GM23338 (cell line): ENCODE measurements at regions not wholly inside any gene's neighbourhood (a gene's known extent, or its start where the extent isn't known, plus 50 kb on each side); places are given as distances from the start of the nearest gene placed in this dataset.

Source experiments
- ATAC-seq: fragments of 200-7000 bp; cut with Tn5 transposase; 3 replicates; pipeline ENCODE4 v1.9.1; 2020
- DNase-seq: peaks from one replicate; pipeline ENCODE4 v3.0.0-alpha.2; 2015; ENCODE audit warnings: low spot score
- H2AFZ ChIP-seq: fragments of 200-600 bp; sonication (generic); 2 replicates; pipeline ENCODE4 v1.8.0; 2016; ENCODE audit warnings: antibody characterized with exemption, mild to moderate bottlenecking, moderate library complexity
- H3F3A ChIP-seq: fragments of 200-600 bp; sonication (generic); replicated peaks from 2 replicates; pipeline ENCODE4 v1.8.0; 2017; ENCODE audit warnings: antibody characterized with exemption, mixed run types, low read depth
- H3K27ac ChIP-seq: fragments of 200-600 bp; sonication (generic); 2 replicates; pipeline ENCODE4 v1.6.1; 2016; ENCODE audit warnings: low read depth
- H3K27me3 ChIP-seq: fragments of 200-600 bp; sonication (generic); 2 replicates; pipeline ENCODE4 v1.8.0; 2016; ENCODE audit warnings: mild to moderate bottlenecking, mixed run types, moderate library complexity; ENCODE audit not compliant: insufficient read depth
- H3K36me3 ChIP-seq: fragments of 200-600 bp; sonication (generic); 2 replicates; pipeline ENCODE4 v1.8.0; 2016; ENCODE audit warnings: mild to moderate bottlenecking; ENCODE audit not compliant: insufficient read depth
- H3K4me1 ChIP-seq: fragments of 200-600 bp; sonication (generic); 2 replicates; pipeline ENCODE4 v1.8.0; 2016; ENCODE audit warnings: mild to moderate bottlenecking, moderate library complexity; ENCODE audit not compliant: insufficient read depth
- H3K4me2 ChIP-seq: fragments of 200-600 bp; sonication (generic); 2 replicates; pipeline ENCODE4 v1.7.1; 2017; ENCODE audit warnings: mixed run types
- H3K4me3 ChIP-seq: fragments of 200-600 bp; sonication (generic); 2 replicates; pipeline ENCODE4 v1.6.1; 2016; ENCODE audit warnings: mixed run types
- H3K79me2 ChIP-seq: fragments of 200-600 bp; sonication (generic); replicated peaks from 2 replicates; pipeline ENCODE4 v1.8.0; 2017; ENCODE audit warnings: mild to moderate bottlenecking; ENCODE audit not compliant: insufficient read depth
- H3K9me2 ChIP-seq: fragments of 200-600 bp; sonication (generic); 2 replicates; pipeline ENCODE4 v1.8.0; 2017; ENCODE audit not compliant: insufficient read depth
- H4K20me1 ChIP-seq: fragments of 200-600 bp; sonication (generic); replicated peaks from 2 replicates; pipeline ENCODE4 v1.8.0; 2017; ENCODE audit warnings: mild to moderate bottlenecking; ENCODE audit not compliant: insufficient read depth
- H3K27ac Mint-ChIP-seq: 2 replicates; pipeline ENCODE4 v1.8.0; 2020; ENCODE audit warnings: inconsistent platforms, mild to moderate bottlenecking, moderate library complexity, mixed read lengths
- H3K27me3 Mint-ChIP-seq: 3 replicates; pipeline ENCODE4 v1.8.0; 2022; ENCODE audit warnings: low read depth, mild to moderate bottlenecking, moderate library complexity, mixed read lengths, inconsistent platforms; ENCODE audit not compliant: insufficient read depth, poor library complexity
- H3K36me3 Mint-ChIP-seq: 3 replicates; pipeline ENCODE4 v1.8.0; 2021; ENCODE audit warnings: low read depth, mild to moderate bottlenecking, inconsistent platforms, moderate library complexity, mixed read lengths
- H3K4me1 Mint-ChIP-seq: 3 replicates; pipeline ENCODE4 v1.8.0; 2020; ENCODE audit warnings: mild to moderate bottlenecking, inconsistent platforms, mixed read lengths
- H3K4me3 Mint-ChIP-seq: 3 replicates; pipeline ENCODE4 v1.8.0; 2021; ENCODE audit warnings: moderate library complexity, mild to moderate bottlenecking, inconsistent platforms, mixed read lengths
- H3K9me3 Mint-ChIP-seq: 3 replicates; pipeline ENCODE4 v1.8.0; 2020; ENCODE audit warnings: moderate library complexity, mild to moderate bottlenecking, inconsistent platforms, mixed read lengths
- ETS1 ChIP-seq: IDR thresholded peaks from 2 replicates; pipeline ENCODE4 v1.6.1; 2016; ENCODE audit warnings: antibody characterized with exemption
- EZH2 ChIP-seq: fragments of 200-600 bp; sonication (generic); IDR thresholded peaks from one replicate; pipeline ENCODE4 v1.8.0; 2017; ENCODE audit warnings: antibody characterized with exemption, mild to moderate bottlenecking, low read depth; ENCODE audit not compliant: unreplicated experiment
- EZH2phosphoT487 ChIP-seq: fragments of 200-600 bp; sonication (generic); IDR thresholded peaks from one replicate; pipeline ENCODE4 v1.8.1; 2018; ENCODE audit warnings: antibody characterized with exemption; ENCODE audit not compliant: unreplicated experiment
- JUNB ChIP-seq: IDR thresholded peaks from one replicate; pipeline ENCODE4 v1.6.1; 2016; ENCODE audit warnings: antibody characterized with exemption; ENCODE audit not compliant: unreplicated experiment
- NANOG ChIP-seq: IDR thresholded peaks from 2 replicates; pipeline ENCODE4 v1.6.1; 2016; ENCODE audit warnings: antibody characterized with exemption, borderline replicate concordance
- POLR2AphosphoS5 ChIP-seq: IDR thresholded peaks from 2 replicates; pipeline ENCODE4 v1.6.1; 2016; ENCODE audit warnings: antibody characterized with exemption, low read depth
- STAT1 ChIP-seq: IDR thresholded peaks from one replicate; pipeline ENCODE4 v1.6.1; 2016; ENCODE audit warnings: antibody characterized with exemption; ENCODE audit not compliant: unreplicated experiment
- ZNF114 ChIP-seq: fragments of 250-450 bp; sonication (Bioruptor Pico); IDR thresholded peaks from 2 replicates; pipeline ENCODE4 v1.5.0; 2020; ENCODE audit warnings: mild to moderate bottlenecking, moderate library complexity
- ZNF331 ChIP-seq: fragments of 250-450 bp; sonication (Bioruptor Pico); IDR thresholded peaks from 2 replicates; pipeline ENCODE4 v1.5.0; 2020; ENCODE audit warnings: low read depth, mild to moderate bottlenecking, moderate library complexity
- ZNF462 ChIP-seq: fragments of 250-450 bp; sonication (Bioruptor Pico); IDR thresholded peaks from 2 replicates; pipeline ENCODE4 v1.5.0; 2020; ENCODE audit warnings: mild to moderate bottlenecking, moderate library complexity
- TF ChIP-seq, protein P1 (sequence below): IDR thresholded peaks from one replicate; pipeline ENCODE4 v1.6.1; 2018; ENCODE audit warnings: antibody characterized with exemption; ENCODE audit not compliant: unreplicated experiment

- no peaks in the 10 kb centered on the region for H4K20me1 ChIP-seq
- no peaks in the 10 kb centered on the region for H3K27me3 ChIP-seq
- peaks cover 17% of the 10 kb centered on the region for H3K4me1 ChIP-seq
- Mint-ChIP-seq H3K4me1 (peaks cover 20% of the 10 kb centered on the region), H3K27ac (no peak overlapping the region), H3K4me3 (no peak overlapping the region), H3K27me3 (no peaks in the 10 kb centered on the region), H3K9me3 (no peaks in the 10 kb centered on the region; the same call in 2 of the 3 replicates), H3K36me3 (no peaks in the 10 kb centered on the region)
- H3F3A ChIP-seq = no peaks in the 10 kb centered on the region
- DNase-seq = no peak
- H3K27ac ChIP-seq = no peak overlapping the region
- no peaks in the 10 kb centered on the region for H3K79me2 ChIP-seq
- no peak overlapping the region for H3K4me2 ChIP-seq
- H2AFZ ChIP-seq = no peak overlapping the region
- 0 out of 2 replicates have a peak, but pooled peaks cover 18% of the 10 kb centered on the region for H3K9me2 ChIP-seq
- H3K36me3 ChIP-seq = no peaks in the 10 kb centered on the region
- ATAC-seq = no peak
- H3K4me3 ChIP-seq = no peak overlapping the region
- TF ChIP-seq STAT1 = no peak
- no peak for TF ChIP-seq NANOG
- TF ChIP-seq, protein P1, sequence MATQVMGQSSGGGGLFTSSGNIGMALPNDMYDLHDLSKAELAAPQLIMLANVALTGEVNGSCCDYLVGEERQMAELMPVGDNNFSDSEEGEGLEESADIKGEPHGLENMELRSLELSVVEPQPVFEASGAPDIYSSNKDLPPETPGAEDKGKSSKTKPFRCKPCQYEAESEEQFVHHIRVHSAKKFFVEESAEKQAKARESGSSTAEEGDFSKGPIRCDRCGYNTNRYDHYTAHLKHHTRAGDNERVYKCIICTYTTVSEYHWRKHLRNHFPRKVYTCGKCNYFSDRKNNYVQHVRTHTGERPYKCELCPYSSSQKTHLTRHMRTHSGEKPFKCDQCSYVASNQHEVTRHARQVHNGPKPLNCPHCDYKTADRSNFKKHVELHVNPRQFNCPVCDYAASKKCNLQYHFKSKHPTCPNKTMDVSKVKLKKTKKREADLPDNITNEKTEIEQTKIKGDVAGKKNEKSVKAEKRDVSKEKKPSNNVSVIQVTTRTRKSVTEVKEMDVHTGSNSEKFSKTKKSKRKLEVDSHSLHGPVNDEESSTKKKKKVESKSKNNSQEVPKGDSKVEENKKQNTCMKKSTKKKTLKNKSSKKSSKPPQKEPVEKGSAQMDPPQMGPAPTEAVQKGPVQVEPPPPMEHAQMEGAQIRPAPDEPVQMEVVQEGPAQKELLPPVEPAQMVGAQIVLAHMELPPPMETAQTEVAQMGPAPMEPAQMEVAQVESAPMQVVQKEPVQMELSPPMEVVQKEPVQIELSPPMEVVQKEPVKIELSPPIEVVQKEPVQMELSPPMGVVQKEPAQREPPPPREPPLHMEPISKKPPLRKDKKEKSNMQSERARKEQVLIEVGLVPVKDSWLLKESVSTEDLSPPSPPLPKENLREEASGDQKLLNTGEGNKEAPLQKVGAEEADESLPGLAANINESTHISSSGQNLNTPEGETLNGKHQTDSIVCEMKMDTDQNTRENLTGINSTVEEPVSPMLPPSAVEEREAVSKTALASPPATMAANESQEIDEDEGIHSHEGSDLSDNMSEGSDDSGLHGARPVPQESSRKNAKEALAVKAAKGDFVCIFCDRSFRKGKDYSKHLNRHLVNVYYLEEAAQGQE = no peak
These were observed 80.6 kb upstream of the CTNNB1 start for GRCh38 chr3:41118461-41119390.

GRCh38 chr3:41120460-41120859 lies 78.8 kb upstream of the CTNNB1 start:
- no peak overlapping the region for H3K4me3 Mint-ChIP-seq
- Histone ChIP-seq H3K79me2 (no peaks in the 10 kb centered on the region), H3K9me2 (0 out of 2 replicates have a peak, but pooled peaks cover 15% of the 10 kb centered on the region), H3K27ac (no peak overlapping the region), H4K20me1 (no peaks in the 10 kb centered on the region), H3F3A (no peaks in the 10 kb centered on the region), H3K4me2 (peak overlapping the region; percentile 53), H3K27me3 (no peaks in the 10 kb centered on the region), H3K4me1 (peaks cover 17% of the 10 kb centered on the region), H3K36me3 (no peaks in the 10 kb centered on the region), H3K4me3 (no peak overlapping the region), H2AFZ (peak overlapping the region; percentile 83; the same call in 1 of the 2 replicates)
- H3K4me1 Mint-ChIP-seq = peaks cover 20% of the 10 kb centered on the region
- H3K36me3 Mint-ChIP-seq = peaks cover 4% of the 10 kb centered on the region; the same call in 2 of the 3 replicates
- H3K9me3 Mint-ChIP-seq = peaks cover 9% of the 10 kb centered on the region
- DNase-seq (peak; percentile 44), ATAC-seq (peak; percentile 89)
- H3K27ac Mint-ChIP-seq = no peak overlapping the region
- H3K27me3 Mint-ChIP-seq = no peaks in the 10 kb centered on the region
- TF ChIP-seq EZH2 (no peak), POLR2AphosphoS5 (no peak), ZNF331 (CRISPR knock-in tag) (no peak), ZNF462 (no peak), ZNF114 (CRISPR knock-in tag) (no peak), ETS1 (no peak), EZH2phosphoT487 (no peak), JUNB (no peak)
